ENCODE measurements at regions not wholly inside any gene's neighbourhood (a gene's known extent, or its start where the extent isn't known, plus 50 kb on each side); places are given as distances from the start of the nearest gene placed in this dataset.

- TF ChIP-seq CTCF (IDR thresholded peaks at IDR 0.05) (no peak), POLR2A (IDR thresholded peaks at IDR 0.05) (no peak)
Measured at GRCh38 chr6:67870321-67870720, 764.8 kb upstream of the ADGRB3 start.

Measured in vagina (tissue), 2 donors.